HG02840 (cell line): ENCODE measurements at regions not wholly inside any gene's neighbourhood (a gene's known extent, or its start where the extent isn't known, plus 50 kb on each side); places are given as distances from the start of the nearest gene placed in this dataset.
"Not testable (repeated sequence)": the region's sequence is repeated elsewhere in the genome, so short reads cannot be mapped to it uniquely, and the experiment has no call there.

Experiments used
- ATAC-seq: cut with Tn5 transposase; IDR thresholded peaks from one replicate; pipeline ENCODE4 v1.9.1; 2021; ENCODE audit warnings: mild to moderate bottlenecking, moderate library complexity, moderate number of reproducible peaks; ENCODE audit not compliant: unreplicated experiment, low FRiP score

GRCh38 chr13:62793850-62794249 lies 1378.2 kb upstream of the PCDH20 start:
- ATAC-seq = no peak

DNA sequence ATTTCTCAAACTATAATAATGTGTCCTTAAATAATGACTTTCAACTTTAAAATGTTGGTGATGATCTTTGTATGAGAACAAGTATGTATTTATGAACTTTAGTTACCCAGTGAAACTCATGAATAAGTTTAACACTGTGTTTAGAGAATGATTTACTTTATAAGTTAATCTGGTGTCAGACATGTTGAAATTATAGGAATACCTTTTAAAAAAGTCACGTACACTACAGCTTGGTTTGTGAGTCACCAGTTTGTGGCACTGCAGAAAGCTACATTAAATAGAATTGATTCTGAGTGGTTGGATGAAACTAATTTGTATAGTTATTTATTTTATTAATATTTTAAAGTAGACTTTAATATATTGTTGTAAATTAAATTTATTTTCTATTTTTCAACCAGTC lies 1366.2 kb upstream of the PCDH20 start:
- no peak for ATAC-seq

DNA sequence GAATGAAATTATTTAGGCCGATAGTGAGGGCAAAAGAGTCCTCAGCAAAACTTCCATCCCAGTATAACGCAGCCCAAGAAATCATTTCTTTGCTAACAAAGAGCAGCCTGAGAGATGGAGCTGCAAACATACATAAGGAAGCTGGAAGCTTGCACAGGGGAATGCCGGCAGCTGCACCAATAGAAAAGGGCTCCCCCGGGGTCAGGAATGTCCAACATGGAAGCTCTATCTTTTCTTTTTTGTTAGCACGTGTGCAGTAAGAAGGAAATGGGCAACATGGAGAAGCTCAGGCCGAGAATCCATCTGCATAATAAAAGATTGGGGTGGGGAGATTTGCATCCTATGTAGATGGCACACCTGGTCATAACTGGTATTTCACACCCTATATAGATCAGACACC lies 1363.5 kb upstream of the PCDH20 start:
- ATAC-seq = no peak

DNA sequence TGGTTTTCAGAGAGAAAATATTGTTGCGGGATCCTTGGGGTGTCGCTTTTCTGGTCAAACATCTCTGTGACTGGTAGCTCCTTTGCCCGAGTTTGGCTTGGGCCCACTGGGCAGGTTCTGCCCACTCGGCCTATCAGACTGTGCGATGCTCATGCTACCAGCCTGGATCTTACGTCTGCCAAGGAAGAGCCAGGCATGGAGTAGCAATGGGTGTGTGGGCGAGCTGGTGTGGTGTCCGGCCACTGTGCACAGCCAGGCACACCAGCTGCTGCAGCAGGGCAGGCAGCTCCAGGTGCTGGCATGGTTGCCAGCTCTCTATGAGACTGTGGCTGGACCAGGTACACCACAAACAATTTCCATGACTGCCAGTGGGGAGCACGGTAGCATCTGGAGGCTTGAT lies 1351.8 kb upstream of the PCDH20 start:
- ATAC-seq = no peak

DNA sequence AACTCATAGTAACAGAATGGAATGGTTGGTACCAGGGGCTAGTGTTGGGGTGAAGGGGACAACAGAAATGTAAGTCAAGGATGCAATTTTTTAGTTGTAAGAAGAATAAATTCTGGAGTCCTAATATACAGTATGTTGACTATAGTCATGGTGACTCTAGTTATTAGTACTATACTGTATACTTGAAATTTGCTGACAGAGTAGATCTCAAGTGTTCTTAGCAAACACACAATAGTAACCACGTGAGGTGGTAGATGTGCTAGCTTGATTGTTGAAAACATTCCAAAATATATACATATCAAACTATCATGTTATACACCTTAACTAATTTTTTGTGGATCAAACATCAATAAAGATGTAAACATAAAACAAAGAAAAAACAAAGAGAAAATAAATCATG lies 1345.1 kb upstream of the PCDH20 start:
- no peak for ATAC-seq

DNA sequence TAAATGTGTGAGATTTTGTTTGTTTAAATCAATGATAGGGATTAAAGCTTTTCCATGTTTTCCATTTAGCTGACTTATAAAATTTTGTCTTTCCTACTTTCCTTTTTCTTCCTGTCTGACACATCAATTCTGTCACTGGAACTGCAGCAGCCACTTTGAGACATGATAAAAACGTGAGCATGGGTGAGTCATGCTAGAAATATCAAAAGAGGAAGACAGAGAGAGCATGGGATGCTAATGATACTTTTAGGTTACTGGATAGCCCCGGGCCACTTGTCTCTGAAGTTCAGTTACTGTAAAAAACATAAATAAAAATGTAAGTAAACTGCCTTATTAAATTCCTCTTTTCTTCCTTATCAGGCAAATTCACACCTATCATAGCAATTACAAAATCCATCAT lies 1332.0 kb upstream of the PCDH20 start:
- no peak for ATAC-seq

DNA sequence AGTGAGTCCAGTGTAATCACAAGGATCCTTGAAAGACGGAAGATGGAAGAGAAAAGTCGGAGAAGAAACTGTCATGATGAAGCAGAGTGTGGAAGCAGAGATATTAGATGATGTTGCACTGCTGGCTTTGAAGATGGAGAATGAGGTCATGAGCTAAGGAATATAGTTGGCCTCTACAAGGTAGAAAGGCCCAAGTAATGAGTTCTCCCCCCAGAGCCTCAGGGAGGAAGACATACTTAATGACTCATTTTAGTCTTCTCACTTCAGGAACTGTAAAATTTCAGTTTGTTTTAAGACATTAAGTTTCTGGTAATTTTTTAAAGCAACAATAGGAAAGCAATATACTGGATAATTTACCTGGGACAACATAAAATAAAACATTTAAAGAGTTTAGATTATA lies 1331.5 kb upstream of the PCDH20 start:
- no peak for ATAC-seq

DNA sequence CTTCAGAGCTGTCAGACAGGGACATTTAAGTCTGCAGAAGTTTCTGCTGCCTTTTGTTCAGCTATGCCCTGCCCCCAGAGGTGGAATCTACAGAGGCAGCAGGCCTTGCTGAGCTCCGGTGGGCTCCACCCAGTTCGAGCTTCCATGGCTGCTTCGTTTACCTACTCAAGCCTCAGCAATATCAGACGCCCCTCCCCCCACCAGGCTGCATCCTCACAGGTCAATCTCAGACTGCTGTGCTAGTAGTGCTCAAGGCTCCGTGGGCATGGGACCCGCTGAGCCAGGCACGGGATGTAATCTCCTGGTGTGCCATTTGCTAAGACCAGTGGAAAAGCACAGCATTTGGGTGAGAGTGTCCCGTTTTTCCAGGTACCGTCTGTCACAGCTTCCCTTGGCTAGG lies 1314.1 kb upstream of the PCDH20 start:
- not testable (repeated sequence) for ATAC-seq

DNA sequence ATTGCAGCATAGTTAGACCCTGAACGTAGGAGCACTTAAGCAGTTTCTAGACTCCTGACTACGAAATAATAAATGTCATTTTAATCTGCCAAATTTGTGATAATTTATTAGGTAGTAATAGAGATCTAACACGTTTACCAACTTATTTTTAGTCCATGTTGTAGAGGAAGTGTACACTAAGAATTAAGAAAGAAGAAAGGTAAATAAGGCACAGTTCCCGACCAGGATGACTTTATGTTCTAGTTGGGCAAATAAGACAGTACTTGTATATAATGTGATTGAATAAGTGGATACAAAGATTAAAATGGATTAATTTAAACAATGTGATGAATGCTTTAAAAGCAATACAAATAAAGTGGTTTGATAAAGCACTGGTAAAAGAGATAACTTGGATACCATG lies 1306.2 kb upstream of the PCDH20 start:
- ATAC-seq = no peak

GRCh38 chr13:62711948-62712347 lies 1296.3 kb upstream of the PCDH20 start:
- ATAC-seq = not testable (repeated sequence)

GRCh38 chr13:62710787-62711186 lies 1295.1 kb upstream of the PCDH20 start:
- ATAC-seq = no peak

DNA sequence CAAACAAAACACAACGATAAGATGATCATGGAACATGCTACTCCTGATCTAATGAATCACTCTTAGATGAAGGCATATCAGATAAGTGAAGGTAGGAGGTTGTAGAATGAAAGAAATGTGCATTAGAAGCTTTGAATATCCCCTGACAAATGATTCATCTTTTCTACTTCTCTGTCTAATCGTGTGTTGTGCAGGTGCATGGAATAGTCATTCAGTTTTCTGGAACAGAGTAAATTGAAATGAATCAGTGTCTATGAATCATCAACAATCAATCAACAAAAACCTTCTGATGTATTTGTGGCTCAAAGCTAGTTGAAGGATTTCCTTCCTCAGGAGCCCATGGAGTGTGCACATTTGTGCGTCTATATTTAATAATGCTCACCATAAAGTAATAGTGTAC lies 1290.4 kb upstream of the PCDH20 start:
- no peak for ATAC-seq

- no peak for ATAC-seq
These were observed 1289.2 kb upstream of the PCDH20 start for GRCh38 chr13:62704875-62705274.

DNA sequence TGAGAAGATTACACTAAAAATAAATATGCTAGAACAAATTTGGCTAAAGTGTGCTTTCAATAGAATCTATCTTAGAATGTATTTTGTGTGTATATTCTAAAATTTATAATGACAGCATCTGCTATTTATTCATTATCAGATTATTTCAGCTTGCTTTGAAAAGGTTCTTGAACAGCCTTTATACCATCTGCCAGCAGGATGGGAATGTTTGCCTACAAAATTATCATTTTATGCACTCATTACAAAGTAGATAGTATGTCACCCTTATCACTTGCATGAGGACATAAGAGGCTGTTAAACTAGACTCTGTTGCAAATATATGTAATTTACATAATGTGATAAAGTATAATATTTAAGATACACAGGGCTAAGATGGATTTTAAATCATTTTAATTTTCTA lies 1286.9 kb upstream of the PCDH20 start:
- no peak for ATAC-seq

DNA sequence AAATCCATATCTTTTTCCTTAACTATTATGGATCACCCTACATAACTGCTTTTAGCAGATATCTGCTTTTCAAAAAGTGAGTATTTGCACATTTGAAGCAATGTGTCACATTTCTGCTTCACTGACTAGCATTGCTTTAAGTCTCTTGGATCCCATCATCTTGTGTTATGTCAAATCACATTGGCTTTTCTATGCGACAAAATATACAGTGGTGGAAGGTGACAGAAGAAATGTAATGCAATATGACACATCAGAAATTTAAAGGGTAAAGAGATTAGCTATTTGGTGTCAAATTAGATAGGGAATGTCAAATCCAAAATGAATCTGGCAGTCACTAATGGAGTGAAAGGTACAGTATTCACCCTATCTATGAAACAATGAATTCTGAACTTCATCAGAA lies 1282.1 kb upstream of the PCDH20 start:
- ATAC-seq = no peak

DNA sequence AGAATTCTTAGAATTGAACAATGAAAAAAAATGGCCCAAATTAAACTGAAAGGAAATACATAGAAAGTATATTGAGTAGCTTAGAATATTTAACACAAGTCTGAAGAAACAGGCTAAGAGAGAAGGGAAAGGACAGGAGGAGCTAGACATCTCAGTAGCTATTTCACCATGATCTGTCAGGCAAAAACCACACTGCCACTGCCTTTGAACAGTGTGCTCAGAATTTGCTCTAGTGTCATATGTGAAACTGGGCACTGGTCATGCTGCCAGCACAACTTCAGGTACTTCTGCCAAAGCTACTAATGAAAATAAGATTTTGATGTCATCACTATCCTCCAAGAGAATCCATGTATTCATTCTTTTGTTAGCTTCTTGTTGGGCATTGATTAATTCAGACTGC lies 1280.8 kb upstream of the PCDH20 start:
- ATAC-seq = no peak

- no peak for ATAC-seq
These were observed 1272.1 kb upstream of the PCDH20 start for GRCh38 chr13:62687732-62688131.

DNA sequence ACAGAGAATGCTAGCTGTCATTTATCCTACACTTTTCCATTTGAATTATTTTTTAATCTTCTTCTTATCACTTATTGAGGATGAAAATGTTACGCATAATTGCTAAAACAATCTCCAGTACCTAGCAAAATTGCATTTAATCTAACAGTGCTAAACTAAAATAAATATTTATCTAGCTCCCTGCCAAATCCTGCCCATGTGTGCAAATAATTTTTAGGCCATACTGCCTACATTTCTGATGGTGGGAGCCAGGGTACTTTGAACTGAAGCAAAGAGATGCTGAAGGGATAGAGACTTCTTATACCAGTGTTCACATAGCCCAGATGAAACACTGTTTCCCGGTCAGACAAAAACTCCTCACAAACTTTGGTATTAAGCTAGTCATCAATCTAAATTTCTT lies 1268.7 kb upstream of the PCDH20 start:
- ATAC-seq = no peak

GRCh38 chr13:62682788-62683187 lies 1267.1 kb upstream of the PCDH20 start:
- ATAC-seq = no peak

DNA sequence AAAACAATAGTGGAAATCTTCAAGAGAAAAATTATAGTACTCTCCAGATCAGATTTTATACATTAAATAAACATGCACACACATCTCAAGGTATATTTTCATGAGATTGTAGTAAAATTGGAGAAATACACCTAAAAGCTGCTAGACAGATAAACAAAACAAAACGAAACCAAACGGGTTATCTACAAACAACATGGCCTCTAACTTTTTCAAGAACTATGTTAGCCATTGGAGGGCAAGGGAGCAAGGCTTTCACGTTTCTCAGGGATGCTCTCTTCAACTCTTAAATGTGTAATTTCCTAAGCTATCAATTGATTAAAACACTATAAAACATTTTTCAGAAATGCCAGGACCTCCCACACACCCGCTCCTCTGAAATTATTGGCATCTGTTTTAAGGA lies 1262.4 kb upstream of the PCDH20 start:
- ATAC-seq = no peak

GRCh38 chr13:62663767-62664166 lies 1248.1 kb upstream of the PCDH20 start:
- no peak for ATAC-seq

DNA sequence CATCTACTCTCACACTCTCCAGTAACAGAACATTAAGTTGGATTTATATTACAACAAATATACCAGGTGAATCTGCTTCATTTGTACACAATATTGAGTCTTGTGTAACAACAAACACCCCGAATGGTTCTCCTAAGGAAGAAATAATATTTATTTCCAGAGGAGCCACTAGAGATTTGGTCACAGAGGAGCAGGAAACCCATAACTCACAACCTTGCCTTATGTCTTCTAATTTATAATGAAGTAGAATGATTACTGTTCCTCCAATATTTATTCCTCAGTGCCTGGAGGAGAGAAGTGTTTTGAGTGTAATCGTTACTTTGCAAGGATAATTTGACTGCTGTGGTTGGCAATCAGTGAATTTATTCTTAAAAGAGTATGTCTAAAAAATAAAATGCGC lies 1243.7 kb upstream of the PCDH20 start:
- ATAC-seq = no peak

DNA sequence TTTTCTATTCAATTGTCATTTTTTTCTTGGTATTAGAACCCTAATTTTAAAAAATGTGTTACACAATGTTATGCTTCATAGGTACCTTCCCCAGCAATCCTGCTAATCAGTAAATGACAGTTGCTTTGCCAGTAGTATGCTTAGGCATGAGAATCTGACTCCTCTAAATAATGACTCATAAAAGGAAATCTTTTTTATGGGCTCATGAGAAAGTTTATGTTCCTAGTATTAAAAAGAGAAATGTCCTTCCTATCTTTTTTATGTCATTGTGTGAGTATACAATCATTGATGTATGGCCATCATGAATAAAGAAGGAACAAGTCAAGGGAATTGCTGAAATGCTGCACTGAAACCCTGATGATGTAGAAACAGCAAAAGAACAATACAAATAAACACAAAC lies 1237.7 kb upstream of the PCDH20 start:
- ATAC-seq = no peak
